GM18505 (cell line): ENCODE measurements at regions not wholly inside any gene's neighbourhood (a gene's known extent, or its start where the extent isn't known, plus 50 kb on each side); places are given as distances from the start of the nearest gene placed in this dataset.

ENCODE experiments used
- ATAC-seq: cut with Tn5 transposase; IDR thresholded peaks from one replicate; pipeline ENCODE4 v1.9.1; 2021; ENCODE audit not compliant: unreplicated experiment
- POLR2A ChIP-seq: IDR thresholded peaks from 4 replicates; pipeline ENCODE4 v1.6.1; 2011; ENCODE audit warnings: borderline replicate concordance; ENCODE audit not compliant: insufficient read depth, insufficient read length; ENCODE audit errors: extremely low read depth

DNA sequence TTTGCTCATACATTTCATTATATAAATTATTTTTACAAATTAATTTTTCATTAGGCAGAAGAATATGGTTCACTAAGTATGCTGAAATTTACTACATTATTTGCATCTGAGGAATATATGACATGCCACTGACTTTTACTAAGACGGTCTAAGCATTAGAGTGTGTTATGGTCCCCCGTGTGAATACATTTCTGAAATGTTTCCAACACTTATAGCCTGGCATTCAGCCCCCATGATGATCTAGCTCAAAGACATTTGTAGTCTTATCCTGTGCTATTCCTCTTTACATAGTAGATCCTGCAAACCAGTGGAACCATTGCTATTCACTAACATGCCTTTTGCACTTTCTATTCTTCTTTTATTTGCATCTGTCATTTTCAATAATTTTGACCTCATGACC is 1878.0 kb downstream of the MRPL39 start:
- no peak for ATAC-seq
- TF ChIP-seq POLR2A, result no peak

DNA sequence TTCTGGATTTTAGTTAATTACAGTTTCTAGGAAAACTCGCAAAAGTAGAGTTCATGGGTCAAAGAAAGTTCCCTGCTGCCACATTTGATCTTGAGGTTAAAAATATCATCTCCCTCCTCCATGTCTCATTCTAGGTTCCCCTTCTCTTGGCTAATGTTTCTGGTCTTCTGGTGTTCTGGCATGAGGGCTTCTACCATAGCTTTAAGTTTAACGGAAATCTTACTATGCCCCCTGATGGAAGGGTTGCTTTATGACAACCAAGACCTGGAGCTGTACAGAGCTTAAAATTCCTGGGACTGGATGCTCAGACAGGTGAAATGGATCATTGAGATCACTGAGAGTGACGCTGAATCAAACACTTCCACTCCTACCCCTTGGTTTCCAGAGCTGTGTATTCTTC is 1881.7 kb downstream of the MRPL39 start:
- no peak for ATAC-seq
- no peak for TF ChIP-seq POLR2A

DNA sequence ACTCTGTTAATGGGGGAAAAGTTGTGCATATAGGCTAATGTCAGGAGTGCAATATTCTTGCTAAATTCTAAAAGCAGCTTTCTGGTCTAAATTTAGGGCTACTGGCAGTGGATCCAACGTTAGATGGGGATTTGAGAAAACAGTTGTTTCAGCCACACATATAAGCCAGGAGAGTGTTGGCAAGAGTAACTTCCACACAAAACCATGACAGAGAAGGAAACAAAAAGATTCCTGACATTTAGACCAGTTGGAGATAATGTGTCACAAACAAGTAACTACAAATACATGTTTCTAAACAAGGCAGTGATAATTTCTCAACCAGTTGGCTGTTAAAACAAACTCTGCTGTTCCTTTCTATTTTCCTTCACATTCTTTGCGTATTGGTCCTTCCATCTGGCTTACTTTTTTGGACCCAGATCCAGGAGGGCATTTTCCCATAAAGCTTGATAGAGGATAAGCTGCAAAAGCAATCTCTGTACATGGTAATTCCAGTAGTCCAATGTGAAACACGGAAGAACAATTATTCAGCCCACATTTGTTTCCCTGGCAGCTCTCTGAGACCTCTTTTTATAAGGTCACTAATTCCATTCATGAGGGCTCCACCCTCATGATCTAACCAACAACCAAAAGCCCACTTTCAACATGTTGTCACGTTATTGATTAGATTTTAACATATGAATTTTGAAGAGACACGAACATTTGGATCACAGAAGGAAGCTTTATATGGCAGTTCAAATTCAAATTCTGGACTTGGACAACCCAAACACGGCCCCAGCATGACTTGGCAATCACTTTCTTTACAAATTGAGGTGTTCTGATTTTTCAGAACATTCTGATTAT is 1888.6 kb downstream of the MRPL39 start:
- TF ChIP-seq POLR2A, result no peak
- ATAC-seq, result no peak

DNA sequence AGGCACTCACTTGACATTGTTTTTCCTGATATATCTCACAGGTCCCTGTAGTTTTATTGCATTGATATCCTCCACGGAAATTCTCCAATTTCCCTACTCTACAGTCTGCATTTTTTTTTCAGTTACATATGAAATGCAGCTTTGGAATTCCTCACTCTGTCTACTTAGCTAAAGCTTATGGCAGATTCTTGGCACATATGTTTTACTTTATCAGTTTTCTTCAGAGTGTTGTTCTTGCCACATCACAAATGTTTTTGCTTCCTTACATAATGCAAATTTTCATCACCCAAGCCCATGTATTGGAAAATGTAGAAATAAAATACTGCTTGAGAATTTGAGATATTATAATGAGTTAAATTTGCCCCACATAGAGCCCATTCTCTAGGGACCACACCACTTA is 1895.1 kb downstream of the MRPL39 start:
- ATAC-seq, result no peak
- TF ChIP-seq POLR2A, result no peak

DNA sequence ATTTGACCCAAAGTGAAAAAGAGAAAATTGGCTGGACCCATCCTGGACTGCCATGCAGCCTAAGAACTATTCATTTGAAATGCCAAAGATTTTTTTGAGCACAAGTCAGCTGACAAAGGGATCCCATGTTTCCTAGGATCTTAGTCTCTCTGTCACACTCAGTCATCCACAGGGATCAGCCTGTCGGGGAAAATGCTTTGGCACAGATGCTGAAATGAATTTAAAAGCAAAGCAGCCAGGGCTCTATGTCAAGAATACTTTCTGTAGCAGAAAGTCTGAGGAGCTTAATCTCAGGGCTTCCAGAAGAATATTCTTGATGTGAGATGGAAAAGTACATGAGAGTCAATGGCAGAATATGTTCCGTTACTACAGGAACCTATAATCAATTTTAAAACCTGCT is 1900.8 kb downstream of the MRPL39 start:
- ATAC-seq, result no peak
- no peak for TF ChIP-seq POLR2A

DNA sequence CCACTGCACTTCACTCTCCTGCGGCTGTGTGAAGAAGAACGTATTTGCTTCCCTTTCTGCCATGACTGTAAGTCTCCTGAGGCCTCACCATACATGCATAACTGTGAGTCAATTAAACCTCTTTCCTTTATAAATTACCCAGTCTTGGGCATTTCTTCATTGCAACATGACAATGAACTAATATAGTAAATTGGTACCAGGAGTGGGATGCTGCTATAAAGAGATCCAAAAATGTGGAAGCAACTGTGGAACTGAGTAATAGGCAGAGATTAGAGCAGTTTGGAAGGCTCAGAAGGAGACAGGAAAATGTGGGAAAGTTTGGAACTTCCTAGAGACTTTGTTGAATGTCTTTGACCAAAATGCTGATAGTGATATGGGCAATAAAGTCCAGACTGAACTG is 1907.9 kb downstream of the MRPL39 start:
- TF ChIP-seq POLR2A, result no peak
- no peak for ATAC-seq

DNA sequence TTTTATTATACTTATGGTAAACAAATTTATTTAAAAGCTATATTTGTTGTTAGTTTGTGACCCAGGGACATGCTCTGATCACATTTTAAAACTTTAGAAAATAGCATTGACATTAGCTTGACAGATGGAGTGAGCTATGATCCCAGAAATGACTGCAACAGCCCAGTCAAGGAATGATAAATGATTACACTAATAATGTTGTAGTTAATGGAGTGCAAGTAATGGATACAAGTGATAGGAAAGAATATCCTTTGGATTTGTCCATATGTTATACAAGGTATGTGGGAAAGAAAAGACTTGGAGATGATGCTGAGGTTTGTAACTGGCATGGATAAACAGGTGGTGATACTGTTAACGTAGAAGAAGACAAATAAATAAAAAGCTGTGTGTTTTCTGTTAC is 1908.7 kb downstream of the MRPL39 start:
- no peak for TF ChIP-seq POLR2A
- ATAC-seq, result no peak

DNA sequence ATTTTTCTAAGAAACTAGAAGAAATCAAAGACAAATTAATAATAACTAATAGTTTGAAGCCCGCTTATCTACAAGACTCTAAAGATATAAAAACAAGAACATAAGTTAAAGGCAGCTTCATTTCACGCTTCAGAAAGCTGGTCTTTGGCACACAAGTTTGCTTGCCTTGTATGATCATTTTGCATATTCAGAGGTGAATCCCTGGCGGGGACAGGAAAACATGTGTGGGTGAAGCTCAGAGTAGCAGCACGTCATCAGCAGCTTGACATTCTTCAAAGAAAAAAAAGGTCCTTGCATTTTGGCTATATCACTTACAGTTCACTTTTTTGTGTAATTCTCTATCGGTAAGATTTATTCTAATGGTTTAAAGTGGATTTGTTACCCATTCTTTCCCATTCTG is 1911.8 kb downstream of the MRPL39 start:
- no peak for TF ChIP-seq POLR2A
- ATAC-seq, result no peak

DNA sequence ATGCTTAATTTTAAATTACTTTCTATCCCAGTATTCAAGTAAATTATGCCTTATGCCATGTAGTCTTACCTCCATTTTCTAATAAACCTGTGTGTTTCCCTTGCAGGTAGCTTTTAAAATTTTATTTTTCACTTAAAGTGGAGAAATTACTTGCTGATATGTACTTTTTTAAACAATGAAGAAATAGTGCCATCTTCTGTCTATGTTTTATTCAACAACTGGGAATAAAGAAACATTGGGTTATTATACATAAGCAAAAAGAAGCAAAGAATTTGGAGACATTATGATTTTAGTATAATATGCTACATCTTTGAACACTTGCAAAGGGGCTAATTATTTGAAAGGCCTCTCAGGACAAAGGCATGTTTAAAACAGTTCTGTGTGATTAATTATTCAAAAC is 1912.9 kb downstream of the MRPL39 start:
- no peak for ATAC-seq
- no peak for TF ChIP-seq POLR2A

DNA sequence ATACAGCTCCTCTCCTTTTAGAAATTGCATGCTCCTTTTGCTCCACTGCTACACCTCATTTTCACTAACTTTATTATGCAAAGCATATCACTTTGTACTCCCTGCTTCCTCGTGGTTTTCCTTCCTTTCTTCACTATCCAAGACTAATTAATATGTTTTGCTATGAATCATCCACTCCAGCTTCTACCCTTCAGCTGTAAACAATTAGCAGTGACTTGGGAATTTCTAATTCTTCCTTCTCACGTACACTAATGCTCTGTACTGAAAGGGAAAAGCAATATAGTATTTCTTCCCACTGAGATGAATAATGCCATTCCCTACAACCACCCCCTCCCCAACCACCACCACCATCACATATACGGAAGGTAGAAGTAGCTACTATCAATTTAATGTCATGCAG is 1917.0 kb downstream of the MRPL39 start:
- TF ChIP-seq POLR2A, result no peak
- no peak for ATAC-seq

DNA sequence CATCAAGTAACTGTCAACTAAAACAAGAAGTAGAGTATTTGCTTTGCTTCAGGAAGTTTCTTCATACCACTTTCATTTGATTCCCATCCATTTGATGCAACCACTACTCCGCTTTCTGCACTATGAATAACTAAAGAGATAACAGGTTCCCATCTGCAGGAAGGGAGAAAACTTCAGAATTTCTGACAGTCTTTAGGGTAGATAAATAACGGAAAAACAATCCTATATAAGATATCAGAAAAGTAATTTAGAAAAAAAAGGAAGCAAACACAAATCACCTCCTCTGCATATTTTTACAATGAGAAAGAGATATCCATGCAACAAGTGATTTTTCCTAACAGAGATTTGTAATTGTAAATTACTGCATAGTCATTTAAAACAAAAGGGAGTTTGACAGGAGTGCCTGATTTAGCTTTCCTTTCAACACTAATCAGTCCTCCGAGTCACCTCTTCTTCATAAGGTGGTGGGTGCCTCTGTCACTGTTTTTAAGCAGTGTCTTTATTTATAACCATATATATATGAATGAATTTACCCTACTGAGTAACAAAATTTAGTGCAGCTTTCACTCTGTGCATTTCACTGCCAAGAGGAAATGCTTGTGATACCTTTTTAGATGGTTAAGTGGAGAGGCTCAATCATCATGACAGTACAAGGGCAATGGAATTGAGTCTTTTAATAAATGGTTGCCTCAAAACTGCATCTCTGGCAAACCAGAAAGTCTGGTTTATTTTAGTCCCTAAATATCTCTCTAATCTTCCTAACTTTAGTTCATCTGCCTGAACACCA is 1920.4 kb downstream of the MRPL39 start:
- TF ChIP-seq POLR2A, result no peak
- no peak for ATAC-seq

DNA sequence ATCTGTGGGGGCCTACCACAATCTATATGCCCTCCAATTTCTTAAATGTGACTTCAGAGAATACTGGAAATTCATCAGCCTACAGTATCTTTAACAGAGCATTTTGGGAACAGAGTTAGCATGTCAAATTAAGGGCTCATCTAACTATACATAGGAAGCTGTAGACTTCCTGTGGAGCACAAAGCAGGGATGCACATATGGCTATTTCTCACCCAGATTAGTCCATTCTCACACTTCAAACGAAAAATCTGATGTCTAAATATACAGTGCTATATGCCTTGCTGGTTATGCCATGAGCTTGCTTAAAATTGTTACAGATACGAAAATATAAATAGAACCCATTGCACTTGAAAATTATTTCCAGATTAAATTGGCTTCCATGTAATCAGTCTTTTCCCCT is 1922.8 kb downstream of the MRPL39 start:
- no peak for ATAC-seq
- TF ChIP-seq POLR2A, result no peak

DNA sequence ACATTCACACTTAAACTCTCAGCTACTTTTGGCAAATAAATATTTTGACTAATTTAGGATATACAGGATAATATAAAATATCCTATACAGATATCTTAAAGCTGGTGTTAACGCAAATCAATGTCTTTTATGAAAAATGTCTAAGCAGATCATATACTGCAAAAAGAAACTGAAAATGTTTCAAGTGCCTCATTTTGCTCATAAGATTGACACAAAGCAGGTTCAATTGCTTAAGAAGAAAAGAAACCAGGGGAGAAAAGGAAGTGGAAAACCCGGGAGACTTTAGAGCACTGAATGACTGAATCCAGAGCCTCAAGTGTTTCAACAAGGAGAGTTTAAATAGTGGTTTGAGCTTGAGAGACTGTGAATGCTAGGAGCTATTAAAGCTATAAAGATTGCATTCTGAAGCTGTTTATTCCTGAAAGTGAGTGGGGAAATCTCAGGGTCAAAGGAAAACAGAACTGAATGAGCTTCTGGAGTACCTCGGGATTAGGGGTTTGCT is 1943.0 kb downstream of the MRPL39 start:
- no peak for ATAC-seq

DNA sequence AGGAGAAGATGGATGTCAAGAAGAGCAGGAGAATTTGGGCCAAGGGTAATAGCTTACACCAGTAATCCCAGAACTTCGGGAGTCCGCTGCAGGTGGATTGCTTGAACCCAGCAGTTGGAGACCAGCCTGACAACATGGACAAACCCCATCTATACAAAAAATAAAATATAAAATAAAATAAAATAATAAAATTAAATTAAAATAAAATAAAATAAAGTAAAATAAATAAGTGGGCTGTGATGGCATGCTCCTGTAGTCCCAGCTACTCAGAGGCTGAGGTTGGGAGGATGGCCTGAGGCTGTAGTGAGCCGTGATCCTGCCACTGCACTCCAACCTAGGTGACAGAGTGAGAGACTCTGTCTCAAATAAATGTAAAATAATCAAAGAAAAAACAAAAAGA is 1946.7 kb downstream of the MRPL39 start:
- no peak for TF ChIP-seq POLR2A
- no peak for ATAC-seq

More for the DNA sequence above, 1943.0 kb downstream of the MRPL39 start:
- no peak for TF ChIP-seq POLR2A

DNA sequence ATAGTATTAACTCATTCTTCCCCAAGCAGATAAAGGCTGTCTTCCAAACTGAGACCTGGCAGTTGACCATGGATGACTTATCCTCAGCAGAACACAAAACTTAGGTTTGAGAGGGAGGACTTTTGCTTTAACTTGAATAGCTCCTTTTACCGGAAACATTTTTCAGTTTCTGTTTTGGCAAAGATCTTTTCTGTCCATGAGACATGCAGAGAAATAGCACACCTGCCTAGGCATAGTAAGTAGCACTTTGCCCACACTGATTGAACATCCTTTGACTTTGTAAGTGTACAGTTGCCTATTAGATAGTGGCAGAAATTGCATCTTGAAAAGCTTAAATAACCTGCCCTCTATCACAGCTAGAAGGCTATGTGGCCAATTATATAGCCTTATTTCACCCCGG is 1962.5 kb downstream of the MRPL39 start:
- ATAC-seq, result no peak
- TF ChIP-seq POLR2A, result no peak

DNA sequence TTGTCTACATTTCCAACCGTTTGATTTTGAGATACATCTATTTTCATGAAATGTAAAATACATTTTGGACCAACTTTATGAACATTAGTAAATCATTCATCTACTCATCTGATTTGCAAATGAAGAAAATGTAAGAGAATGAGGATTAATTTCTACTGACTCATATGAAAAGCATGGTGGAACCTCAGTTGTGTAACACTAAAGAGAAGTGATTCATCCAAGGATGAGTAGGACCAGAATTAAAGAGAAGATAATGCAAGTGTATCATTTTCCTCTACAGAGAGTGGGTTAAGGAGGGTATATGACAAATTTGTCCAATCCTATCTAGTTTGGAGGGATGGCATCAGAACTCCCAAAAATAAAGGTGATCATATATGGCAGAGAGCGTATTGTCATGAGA is 1967.6 kb downstream of the MRPL39 start:
- no peak for TF ChIP-seq POLR2A
- ATAC-seq, result no peak
